HepG2 (cell line): ENCODE measurements at regions not wholly inside any gene's neighbourhood (a gene's known extent, or its start where the extent isn't known, plus 50 kb on each side); places are given as distances from the start of the nearest gene placed in this dataset.

Experiments
- ATAC-seq: fragments of 200-7000 bp; cut with Tn5 transposase; 3 replicates; pipeline ENCODE4 v1.9.1; 2020; ENCODE audit warnings: mild to moderate bottlenecking, moderate library complexity
- BruUV-seq: library from RNA; stranded (reverse); fragments of 400-500 nt; replicated peaks from 2 replicates; lab custom pipeline; 2021; lab: Mats Ljungman, UMichigan
- CTCF ChIA-PET: fragments of 300-600 bp; formaldehyde crosslinking; extraction: SDS; loops from one replicate; lab custom pipeline; 2021; ENCODE audit warnings: low total read pairs, inconsistent platforms, low intra/inter-chr PET ratio; lab: Yijun Ruan, JAX
- POLR2A ChIA-PET: fragments of 350-600 bp; sonication (Branson Sonifier 250); formaldehyde crosslinking; loops from one replicate; lab custom pipeline; 2020; ENCODE audit warnings: antibody characterized with exemption, inconsistent platforms; lab: Yijun Ruan, JAX
- DNase-seq: peaks from one replicate; pipeline ENCODE4 v3.0.0-alpha.2; 2015; ENCODE audit warnings: low spot score
- FAIRE-seq: peaks from 3 replicates; lab custom pipeline; 2011; peaks lifted over from hg19 to GRCh38; lab: Jason Lieb, UNC
- H2AFZ ChIP-seq: one replicate; pipeline ENCODE4 v1.6.1; 2011; ENCODE audit warnings: low read length, inconsistent platforms
- H3K27ac ChIP-seq: fragments of 300-600 bp; 3 replicates; pipeline ENCODE4 v1.8.0; 2011; ENCODE audit warnings: mixed run types, mild to moderate bottlenecking, mixed read lengths, low read length, inconsistent platforms; ENCODE audit not compliant: insufficient read depth; ENCODE audit errors: extremely low read length
- H3K27me3 ChIP-seq, 2 experiments: fragments of 200-600 bp in 1 of 2; 2 replicates in 1 of 2; 3 replicates in 1 of 2; pipeline versions ENCODE4 v1.6.0 to v1.8.0; 2011; ENCODE audit warnings: low read length in 2 of 2, mild to moderate bottlenecking in 2 of 2, moderate library complexity in 2 of 2, inconsistent platforms in 1 of 2; ENCODE audit not compliant: insufficient read depth in 2 of 2, control insufficient read depth in 1 of 2
- H3K36me3 ChIP-seq, 2 experiments: fragments of 200-600 bp in 1 of 2; replicated peaks in 1 of 2; 2 replicates in 1 of 2; 3 replicates in 1 of 2; pipeline versions ENCODE4 v1.5.1 to v1.8.0; 2011; ENCODE audit warnings: low read length in 2 of 2, inconsistent platforms in 1 of 2; ENCODE audit not compliant: insufficient read depth in 2 of 2, control insufficient read depth in 1 of 2
- H3K4me1 ChIP-seq: 2 replicates; pipeline ENCODE4 v1.5.1; 2012; ENCODE audit warnings: low read length, inconsistent platforms; ENCODE audit not compliant: insufficient read depth
- H3K4me2 ChIP-seq: 2 replicates; pipeline ENCODE4 v1.6.0; 2011; ENCODE audit warnings: low read depth, low read length, inconsistent platforms
- H3K4me3 ChIP-seq, 3 experiments: fragments of 200-600 bp in 1 of 3; sonication (generic), shearing (Covaris generic) in 1 of 3; replicated peaks in 1 of 3; 2 replicates each; pipeline ENCODE4 v1.5.1; 2011 to 2016; ENCODE audit warnings: low read length in 3 of 3, inconsistent platforms in 2 of 3, low read depth in 2 of 3, mild to moderate bottlenecking in 2 of 3, control low read depth in 1 of 3, mixed read lengths in 1 of 3; ENCODE audit not compliant: insufficient read depth in 1 of 3
- H3K79me2 ChIP-seq: one replicate; pipeline ENCODE4 v1.6.1; 2011; ENCODE audit warnings: low read length, inconsistent platforms; ENCODE audit not compliant: insufficient read depth
- H3K9ac ChIP-seq: 2 replicates; pipeline ENCODE4 v1.6.0; 2011; ENCODE audit warnings: mild to moderate bottlenecking, low read depth, low read length, inconsistent platforms; ENCODE audit not compliant: insufficient read depth
- H3K9me3 ChIP-seq: 2 replicates; pipeline ENCODE4 v1.5.1; 2012; ENCODE audit warnings: mild to moderate bottlenecking, low read length
- H4K20me1 ChIP-seq: 2 replicates; pipeline ENCODE4 v1.6.0; 2011; ENCODE audit warnings: inconsistent platforms, mild to moderate bottlenecking, low read length, moderate library complexity; ENCODE audit not compliant: insufficient read depth
- CBX5 ChIP-seq: sonication (generic); formaldehyde crosslinking; IDR thresholded peaks from 2 replicates; pipeline ENCODE4 v1.4.0; 2020; ENCODE audit warnings: missing genetic modification reagents, borderline replicate concordance
- CEBPZ ChIP-seq: IDR thresholded peaks from 2 replicates; pipeline ENCODE4 v1.6.1; 2012; ENCODE audit warnings: low read length, improper control_type of control experiment
- FIP1L1 ChIP-seq: fragments of 200-400 bp; formaldehyde crosslinking; IDR thresholded peaks from 2 replicates; pipeline ENCODE4 v1.6.1; 2018; ENCODE audit warnings: low read depth, mild to moderate bottlenecking, low read length, moderate library complexity, borderline replicate concordance; ENCODE audit not compliant: insufficient read depth
- HINFP ChIP-seq: sonication (generic); formaldehyde crosslinking; IDR thresholded peaks from 2 replicates; pipeline ENCODE4 v1.4.0; 2020; ENCODE audit warnings: low read depth, mild to moderate bottlenecking, missing genetic modification reagents
- HOMEZ ChIP-seq: IDR thresholded peaks from 2 replicates; pipeline ENCODE4 v1.6.1; 2016; ENCODE audit warnings: low read depth
- PPARG ChIP-seq: conservative IDR thresholded peaks from 2 replicates; pipeline ENCODE4 v1.6.1; 2016; ENCODE audit warnings: missing biosample characterization, missing genetic modification reagents
- RBAK ChIP-seq: sonication (generic); formaldehyde crosslinking; IDR thresholded peaks from 2 replicates; pipeline ENCODE4 v1.5.1; 2020; ENCODE audit warnings: mild to moderate bottlenecking, missing genetic modification reagents
- SSRP1 ChIP-seq: IDR thresholded peaks from 2 replicates; pipeline ENCODE4 v1.6.1; 2016; ENCODE audit warnings: control low read depth
- ZNF33B ChIP-seq: sonication (generic); formaldehyde crosslinking; IDR thresholded peaks from 2 replicates; pipeline ENCODE4 v1.5.1; 2020; ENCODE audit warnings: mild to moderate bottlenecking, missing genetic modification reagents
- WGBS: methylation state at CpG from one replicate; pipeline ENCODE4 v1.1.6; 2017; ENCODE audit warnings: low lambda C conversion rate; 5-methylcytosine and 5-hydroxymethylcytosine counted together
- in situ Hi-C: cut with HindIII; loops from 2 replicates; pipeline ENCODE4 v1.10.0; 2017; ENCODE audit warnings: low pct_unique_long_range_greater_than_20kb; ENCODE audit not compliant: extremely low pct_ligation_motif_present
- intact Hi-C: fragments of 100-400 bp; cut with micrococcal nuclease; formaldehyde crosslinking; loops from one replicate; pipeline ENCODE4 v1.10.0; 2022; ENCODE audit not compliant: unreplicated experiment

- no TSS peak for BruUV-seq
- intact Hi-C loops = no loop called here
Observed at GRCh38 chr15:98484914-98485313, 163.4 kb upstream of the IGF1R start.

More at GRCh38 chr15:98484914-98485313, 163.4 kb upstream of the IGF1R start:
- FAIRE-seq = no peak
- Histone ChIP-seq H2AFZ (no peak overlapping the region), H3K79me2 (no peaks in the 10 kb centered on the region), H3K4me2 (no peak overlapping the region), H3K27me3 (peaks cover 1 to 11% of the 10 kb centered on the region in 2 experiments; a peak in 3 of 5 replicates), H3K9ac (no peak overlapping the region)
- 0% methylated on average over 1 of the region's 1 CpG for WGBS
- ATAC-seq = no peak
- TF ChIP-seq ZNF33B (CRISPR knock-in tag) (no peak), RBAK (CRISPR knock-in tag) (no peak), CEBPZ (no peak), CBX5 (CRISPR knock-in tag) (no peak), PPARG (CRISPR knock-in tag) (no peak), HOMEZ (CRISPR knock-in tag) (no peak), HINFP (CRISPR knock-in tag) (no peak), SSRP1 (CRISPR knock-in tag) (no peak), FIP1L1 (no peak)
- TF ChIP-seq, all 625 proteins: peak for 0
- Histone ChIP-seq H3K27ac (no peak overlapping the region), H4K20me1 (no peaks in the 10 kb centered on the region), H3K9me3 (no peaks in the 10 kb centered on the region), H3K4me3 (no peak overlapping the region), H3K36me3 (no peaks in the 10 kb centered on the region), H3K4me1 (no peaks in the 10 kb centered on the region)
- ChIA-PET POLR2A (no interaction called here), CTCF (no interaction called here)
- DNase-seq = no peak
- in situ Hi-C loops = no loop called here
